OCI-LY1 (cell line): ENCODE measurements at regions not wholly inside any gene's neighbourhood (a gene's known extent, or its start where the extent isn't known, plus 50 kb on each side); places are given as distances from the start of the nearest gene placed in this dataset.

ENCODE experiments used
- EZH2 ChIP-seq: fragments of 200-600 bp; sonication (generic), shearing (Covaris generic); IDR thresholded peaks from 2 replicates; pipeline ENCODE4 v1.8.0; 2017; ENCODE audit warnings: borderline replicate concordance, mixed run types, mild to moderate bottlenecking, antibody characterized with exemption, low read length, moderate library complexity, mixed read lengths
- TF ChIP-seq, protein P1 (sequence below): fragments of 200-600 bp; sonication (generic), shearing (Covaris generic); IDR thresholded peaks from 2 replicates; pipeline ENCODE4 v1.5.1; 2017; ENCODE audit warnings: mild to moderate bottlenecking, antibody characterized with exemption, low read length, moderate library complexity, mixed read lengths

DNA sequence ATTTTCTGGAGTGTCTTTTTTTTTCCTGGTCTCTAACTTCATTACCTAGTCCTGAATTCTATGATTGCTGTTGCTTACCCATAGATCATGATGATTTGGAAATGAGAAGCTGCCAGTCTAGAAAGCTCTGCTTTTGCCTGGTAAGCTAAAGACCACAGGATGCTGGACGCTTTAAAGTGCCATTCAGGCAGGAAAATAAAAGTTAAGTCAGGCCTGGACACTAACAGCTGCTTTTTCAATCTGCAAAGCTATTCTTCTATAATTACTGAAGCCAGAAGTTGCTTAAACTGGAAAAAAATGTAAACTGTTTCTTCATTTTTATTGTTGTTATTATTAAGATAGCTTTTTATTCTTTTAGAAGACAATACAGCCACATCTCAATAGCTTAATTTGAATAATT, 129.8 kb upstream of the SPACA1 start:
- TF ChIP-seq, protein P1, sequence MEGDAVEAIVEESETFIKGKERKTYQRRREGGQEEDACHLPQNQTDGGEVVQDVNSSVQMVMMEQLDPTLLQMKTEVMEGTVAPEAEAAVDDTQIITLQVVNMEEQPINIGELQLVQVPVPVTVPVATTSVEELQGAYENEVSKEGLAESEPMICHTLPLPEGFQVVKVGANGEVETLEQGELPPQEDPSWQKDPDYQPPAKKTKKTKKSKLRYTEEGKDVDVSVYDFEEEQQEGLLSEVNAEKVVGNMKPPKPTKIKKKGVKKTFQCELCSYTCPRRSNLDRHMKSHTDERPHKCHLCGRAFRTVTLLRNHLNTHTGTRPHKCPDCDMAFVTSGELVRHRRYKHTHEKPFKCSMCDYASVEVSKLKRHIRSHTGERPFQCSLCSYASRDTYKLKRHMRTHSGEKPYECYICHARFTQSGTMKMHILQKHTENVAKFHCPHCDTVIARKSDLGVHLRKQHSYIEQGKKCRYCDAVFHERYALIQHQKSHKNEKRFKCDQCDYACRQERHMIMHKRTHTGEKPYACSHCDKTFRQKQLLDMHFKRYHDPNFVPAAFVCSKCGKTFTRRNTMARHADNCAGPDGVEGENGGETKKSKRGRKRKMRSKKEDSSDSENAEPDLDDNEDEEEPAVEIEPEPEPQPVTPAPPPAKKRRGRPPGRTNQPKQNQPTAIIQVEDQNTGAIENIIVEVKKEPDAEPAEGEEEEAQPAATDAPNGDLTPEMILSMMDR = no peak
- no peak for TF ChIP-seq EZH2
